ENCODE measurements at regions not wholly inside any gene's neighbourhood (a gene's known extent, or its start where the extent isn't known, plus 50 kb on each side); places are given as distances from the start of the nearest gene placed in this dataset.

DNA sequence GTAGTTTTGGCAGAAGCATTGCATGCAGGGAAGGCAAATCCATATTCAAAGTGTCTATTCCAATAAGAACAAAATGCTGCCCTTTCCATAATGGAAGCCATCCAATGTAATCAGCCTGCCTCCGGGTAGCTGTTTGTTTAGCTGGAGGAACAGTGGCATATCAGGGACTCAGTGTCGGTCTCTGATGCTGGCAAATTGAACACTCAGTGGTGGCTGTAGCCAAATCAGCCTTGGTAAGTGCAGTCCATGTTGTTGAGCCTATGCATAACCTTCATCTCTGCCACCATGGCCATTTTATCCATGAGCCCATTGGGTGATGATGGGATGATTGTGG, 147.8 kb upstream of the MAX start:
- no peak for TF ChIP-seq POLR2A (IDR thresholded peaks at IDR 0.05)
- TF ChIP-seq, protein P1, sequence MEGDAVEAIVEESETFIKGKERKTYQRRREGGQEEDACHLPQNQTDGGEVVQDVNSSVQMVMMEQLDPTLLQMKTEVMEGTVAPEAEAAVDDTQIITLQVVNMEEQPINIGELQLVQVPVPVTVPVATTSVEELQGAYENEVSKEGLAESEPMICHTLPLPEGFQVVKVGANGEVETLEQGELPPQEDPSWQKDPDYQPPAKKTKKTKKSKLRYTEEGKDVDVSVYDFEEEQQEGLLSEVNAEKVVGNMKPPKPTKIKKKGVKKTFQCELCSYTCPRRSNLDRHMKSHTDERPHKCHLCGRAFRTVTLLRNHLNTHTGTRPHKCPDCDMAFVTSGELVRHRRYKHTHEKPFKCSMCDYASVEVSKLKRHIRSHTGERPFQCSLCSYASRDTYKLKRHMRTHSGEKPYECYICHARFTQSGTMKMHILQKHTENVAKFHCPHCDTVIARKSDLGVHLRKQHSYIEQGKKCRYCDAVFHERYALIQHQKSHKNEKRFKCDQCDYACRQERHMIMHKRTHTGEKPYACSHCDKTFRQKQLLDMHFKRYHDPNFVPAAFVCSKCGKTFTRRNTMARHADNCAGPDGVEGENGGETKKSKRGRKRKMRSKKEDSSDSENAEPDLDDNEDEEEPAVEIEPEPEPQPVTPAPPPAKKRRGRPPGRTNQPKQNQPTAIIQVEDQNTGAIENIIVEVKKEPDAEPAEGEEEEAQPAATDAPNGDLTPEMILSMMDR (IDR thresholded peaks at IDR 0.05), result no peak
